ENCODE measurements at regions not wholly inside any gene's neighbourhood (a gene's known extent, or its start where the extent isn't known, plus 50 kb on each side); places are given as distances from the start of the nearest gene placed in this dataset.

DNA sequence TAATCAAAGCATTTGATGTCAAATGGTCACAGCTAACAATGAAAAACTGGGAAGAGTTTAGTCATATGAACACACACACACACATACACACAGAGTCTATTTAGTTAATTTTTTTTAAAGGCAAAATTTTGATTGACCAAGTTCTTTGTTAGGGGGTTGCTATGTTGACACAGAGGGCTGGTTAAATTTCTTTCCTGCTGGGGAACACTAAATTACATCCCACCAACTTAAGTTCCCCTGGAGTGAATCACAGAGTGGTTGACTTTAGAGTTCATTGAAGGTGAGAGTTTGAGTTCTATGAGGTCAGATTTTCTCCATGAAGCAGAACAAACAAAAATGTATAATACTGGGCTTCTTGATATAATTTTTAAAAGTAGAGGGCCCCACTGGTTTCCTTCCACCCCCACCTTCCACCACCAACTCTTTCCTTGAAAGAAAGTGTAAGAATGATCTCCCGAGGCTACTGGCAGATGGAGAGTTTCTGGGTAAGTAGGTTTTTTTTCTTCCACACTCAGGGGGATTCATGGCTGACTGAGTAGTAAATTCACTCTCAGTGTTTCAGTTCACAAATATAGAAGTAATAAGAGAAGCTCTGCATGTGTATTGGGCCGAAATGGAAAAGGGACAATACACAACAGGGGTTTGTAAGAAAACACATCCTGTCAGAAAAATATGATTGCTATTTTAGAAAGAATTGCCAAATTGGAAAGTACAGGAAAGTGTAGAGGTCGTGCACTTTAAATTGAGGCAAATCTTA is 917.0 kb upstream of the LCORL start:
- TF ChIP-seq, protein P1, sequence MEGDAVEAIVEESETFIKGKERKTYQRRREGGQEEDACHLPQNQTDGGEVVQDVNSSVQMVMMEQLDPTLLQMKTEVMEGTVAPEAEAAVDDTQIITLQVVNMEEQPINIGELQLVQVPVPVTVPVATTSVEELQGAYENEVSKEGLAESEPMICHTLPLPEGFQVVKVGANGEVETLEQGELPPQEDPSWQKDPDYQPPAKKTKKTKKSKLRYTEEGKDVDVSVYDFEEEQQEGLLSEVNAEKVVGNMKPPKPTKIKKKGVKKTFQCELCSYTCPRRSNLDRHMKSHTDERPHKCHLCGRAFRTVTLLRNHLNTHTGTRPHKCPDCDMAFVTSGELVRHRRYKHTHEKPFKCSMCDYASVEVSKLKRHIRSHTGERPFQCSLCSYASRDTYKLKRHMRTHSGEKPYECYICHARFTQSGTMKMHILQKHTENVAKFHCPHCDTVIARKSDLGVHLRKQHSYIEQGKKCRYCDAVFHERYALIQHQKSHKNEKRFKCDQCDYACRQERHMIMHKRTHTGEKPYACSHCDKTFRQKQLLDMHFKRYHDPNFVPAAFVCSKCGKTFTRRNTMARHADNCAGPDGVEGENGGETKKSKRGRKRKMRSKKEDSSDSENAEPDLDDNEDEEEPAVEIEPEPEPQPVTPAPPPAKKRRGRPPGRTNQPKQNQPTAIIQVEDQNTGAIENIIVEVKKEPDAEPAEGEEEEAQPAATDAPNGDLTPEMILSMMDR (IDR thresholded peaks at IDR 0.05): no peak
- TF ChIP-seq POLR2A (IDR thresholded peaks at IDR 0.05): no peak
